RWPE2 (cell line): ENCODE measurements at regions not wholly inside any gene's neighbourhood (a gene's known extent, or its start where the extent isn't known, plus 50 kb on each side); places are given as distances from the start of the nearest gene placed in this dataset.

Experiments used
- ATAC-seq: fragments of 200-7000 bp; cut with Tn5 transposase; 3 replicates; pipeline ENCODE4 v1.9.1; 2021; ENCODE audit warnings: low read depth
- DNase-seq: peaks from one replicate; pipeline ENCODE4 v3.0.0-alpha.2; 2020; ENCODE audit warnings: low spot score
- H3K27ac ChIP-seq: fragments of 450-650 bp; 2 replicates; pipeline ENCODE4 v1.5.1; 2017; ENCODE audit warnings: mild to moderate bottlenecking; ENCODE audit not compliant: poor library complexity, severe bottlenecking
- H3K27me3 ChIP-seq: fragments of 250-450 bp; sonication (Bioruptor Pico); 2 replicates; pipeline ENCODE4 v1.5.1; 2021; ENCODE audit warnings: mild to moderate bottlenecking, moderate library complexity; ENCODE audit not compliant: insufficient read depth, poor library complexity, severe bottlenecking
- H3K36me3 ChIP-seq: fragments of 250-450 bp; sonication (Bioruptor Pico); 2 replicates; pipeline ENCODE4 v1.5.1; 2020; ENCODE audit warnings: low read depth, mild to moderate bottlenecking, moderate library complexity
- H3K4me1 ChIP-seq: fragments of 250-450 bp; sonication (Bioruptor Pico); 2 replicates; pipeline ENCODE4 v1.5.1; 2021; ENCODE audit warnings: mild to moderate bottlenecking, moderate library complexity; ENCODE audit not compliant: insufficient read depth, poor library complexity, severe bottlenecking
- H3K4me3 ChIP-seq: fragments of 250-450 bp; sonication (Bioruptor Pico); 2 replicates; pipeline ENCODE4 v1.5.1; 2021; ENCODE audit warnings: mild to moderate bottlenecking, moderate library complexity; ENCODE audit not compliant: severe bottlenecking
- H3K9me3 ChIP-seq: fragments of 250-450 bp; sonication (Bioruptor Pico); 2 replicates; pipeline ENCODE4 v1.5.1; 2021; ENCODE audit warnings: mild to moderate bottlenecking, moderate library complexity; ENCODE audit not compliant: severe bottlenecking
- CTCF ChIP-seq: fragments of 450-650 bp; IDR thresholded peaks from one replicate; pipeline ENCODE4 v1.5.1; 2017; ENCODE audit warnings: mild to moderate bottlenecking, moderate library complexity; ENCODE audit not compliant: poor library complexity, severe bottlenecking

DNA sequence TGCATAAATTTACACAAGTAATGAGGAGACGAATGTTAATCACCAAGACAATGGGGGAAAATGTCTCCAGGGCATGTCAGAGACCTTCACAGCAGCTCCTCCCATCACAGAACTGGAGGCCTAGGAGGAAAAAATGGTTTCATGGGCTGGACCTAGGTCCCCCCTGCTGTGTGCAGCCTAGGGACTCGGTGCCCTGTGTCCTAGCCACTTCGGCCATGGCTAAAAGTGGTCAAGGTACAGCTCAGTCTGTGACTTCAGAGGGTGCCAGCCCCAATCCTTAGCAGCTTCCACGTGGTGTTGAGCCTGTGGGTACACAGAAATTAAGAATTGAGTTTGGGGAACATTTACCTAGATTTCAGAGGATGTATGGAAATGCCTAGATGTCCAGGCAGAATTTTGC, 152.2 kb upstream of the KCNJ3 start:
- ATAC-seq (no peak), DNase-seq (no peak)
- no peaks in the 10 kb centered on the region for H3K4me1 ChIP-seq
- no peaks in the 10 kb centered on the region for H3K36me3 ChIP-seq
- TF ChIP-seq CTCF, result no peak
- H3K27me3 ChIP-seq, result no peaks in the 10 kb centered on the region
- no peaks in the 10 kb centered on the region for H3K9me3 ChIP-seq
- H3K4me3 ChIP-seq, result no peak overlapping the region
- H3K27ac ChIP-seq, result no peak overlapping the region

DNA sequence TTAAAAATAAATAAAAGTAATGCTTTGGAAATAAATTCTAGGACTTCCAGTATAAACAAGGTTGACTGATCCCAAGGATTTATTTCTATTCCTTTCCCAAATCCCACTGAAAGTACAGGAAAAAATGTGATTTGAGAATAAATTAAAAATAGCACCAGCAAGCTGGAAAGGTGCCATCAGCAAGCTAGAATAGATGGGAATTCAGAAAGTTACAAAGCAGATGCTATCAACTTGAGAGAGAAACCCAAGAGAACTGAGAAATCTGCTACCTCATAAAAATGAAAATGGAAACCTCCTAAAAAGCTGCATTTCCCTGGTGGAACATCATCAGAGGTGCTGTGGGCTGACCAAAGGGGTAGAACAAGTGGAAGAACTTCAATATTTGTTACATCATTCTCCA, 148.6 kb upstream of the KCNJ3 start:
- DNase-seq (no peak), ATAC-seq (no peak)
- Histone ChIP-seq H3K27ac (no peak overlapping the region), H3K4me3 (no peak overlapping the region), H3K9me3 (no peaks in the 10 kb centered on the region), H3K27me3 (no peaks in the 10 kb centered on the region), H3K36me3 (no peaks in the 10 kb centered on the region), H3K4me1 (no peaks in the 10 kb centered on the region)
- TF ChIP-seq CTCF, result no peak

- H3K4me1 ChIP-seq, result no peaks in the 10 kb centered on the region
- H3K36me3 ChIP-seq, result no peaks in the 10 kb centered on the region
- no peaks in the 10 kb centered on the region for H3K9me3 ChIP-seq
- H3K27ac ChIP-seq, result no peak overlapping the region
- H3K4me3 ChIP-seq, result no peak overlapping the region
- DNase-seq, result no peak
- ATAC-seq, result no peak
- TF ChIP-seq CTCF, result no peak
- H3K27me3 ChIP-seq, result no peaks in the 10 kb centered on the region
Observed at GRCh38 chr2:154551649-154552048, 146.8 kb upstream of the KCNJ3 start.

DNA sequence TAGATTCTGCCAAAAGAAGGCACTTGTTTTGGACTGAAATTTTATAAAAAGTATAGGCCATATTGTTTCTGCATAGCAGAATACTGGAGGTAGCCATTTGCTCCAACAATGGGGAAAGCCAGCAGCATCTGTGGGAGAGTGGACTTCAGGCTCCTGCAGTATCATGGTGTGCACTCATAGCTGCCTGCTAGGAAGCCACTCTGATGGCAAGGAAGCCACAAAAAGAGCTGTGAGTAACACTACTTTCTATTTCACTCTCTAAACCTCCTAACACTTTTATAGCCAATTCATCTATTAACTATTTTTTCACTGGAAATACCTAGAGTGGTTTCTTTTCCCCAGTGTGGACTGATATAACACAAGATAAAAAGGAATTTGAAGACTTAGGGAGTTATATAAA, 144.4 kb upstream of the KCNJ3 start:
- H3K27ac ChIP-seq, result no peak overlapping the region
- ATAC-seq (no peak), DNase-seq (no peak)
- no peaks in the 10 kb centered on the region for H3K4me1 ChIP-seq
- no peaks in the 10 kb centered on the region for H3K36me3 ChIP-seq
- H3K27me3 ChIP-seq, result no peaks in the 10 kb centered on the region
- no peak overlapping the region for H3K4me3 ChIP-seq
- TF ChIP-seq CTCF, result no peak
- no peaks in the 10 kb centered on the region for H3K9me3 ChIP-seq

DNA sequence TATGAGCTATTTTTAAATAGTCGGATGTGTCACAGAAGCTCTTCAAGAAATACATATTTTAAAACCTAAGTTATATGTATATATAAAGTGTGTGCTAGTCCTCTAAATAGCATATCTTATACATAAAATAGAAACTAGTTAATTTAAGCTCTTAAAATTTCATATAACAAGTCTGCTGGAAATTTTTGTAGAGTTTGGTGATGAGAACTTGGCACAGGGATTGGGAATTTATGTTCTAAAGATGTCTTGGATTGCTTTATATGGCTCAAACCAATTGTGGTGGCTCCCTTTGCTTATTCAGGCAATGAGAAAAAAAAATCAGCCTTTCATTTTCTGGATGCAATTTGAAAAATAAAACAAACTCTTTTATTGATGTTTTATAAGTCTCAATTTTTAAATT, 142.8 kb upstream of the KCNJ3 start:
- no peaks in the 10 kb centered on the region for H3K9me3 ChIP-seq
- ATAC-seq (no peak), DNase-seq (no peak)
- no peaks in the 10 kb centered on the region for H3K4me1 ChIP-seq
- H3K4me3 ChIP-seq, result no peak overlapping the region
- TF ChIP-seq CTCF, result no peak
- H3K36me3 ChIP-seq, result no peaks in the 10 kb centered on the region
- no peak overlapping the region for H3K27ac ChIP-seq
- no peaks in the 10 kb centered on the region for H3K27me3 ChIP-seq
